ENCODE measurements at regions not wholly inside any gene's neighbourhood (a gene's known extent, or its start where the extent isn't known, plus 50 kb on each side); places are given as distances from the start of the nearest gene placed in this dataset.

DNA sequence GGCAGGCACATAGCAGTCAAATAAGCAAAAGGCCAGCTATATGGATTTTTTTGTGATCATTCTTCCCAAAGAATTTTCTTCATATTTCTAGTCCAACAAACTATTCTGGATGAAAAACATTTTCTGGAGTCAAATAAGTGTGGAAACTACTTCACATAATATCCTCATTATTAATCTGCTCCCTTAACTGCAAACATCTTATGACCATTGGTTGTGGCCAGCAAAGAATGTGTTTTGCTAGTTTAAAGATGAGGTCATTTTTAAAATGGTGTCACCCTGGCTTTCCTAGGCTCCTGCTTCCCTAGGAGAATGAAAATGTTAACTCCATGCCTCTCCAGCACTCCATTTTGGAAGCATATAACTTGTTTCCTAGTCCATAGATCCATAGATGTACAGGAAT is 118.8 kb downstream of the SST start:
- Histone ChIP-seq H3K27ac (ENCODE audit: low read depth, low read length) (no peak overlapping the region), H4K20me1 (ENCODE audit: low read depth, low read length) (no peaks in the 10 kb centered on the region), H3K4me2 (ENCODE audit: low read depth, low read length, poor library complexity, severe bottlenecking) (no peak overlapping the region), H3F3A (ENCODE audit: insufficient read depth) (no peaks in the 10 kb centered on the region), H2AFZ (ENCODE audit: low read depth, low read length, severe bottlenecking) (no peak overlapping the region), H3K79me2 (ENCODE audit: insufficient read depth, low read length) (no peaks in the 10 kb centered on the region), H3K27me3 (ENCODE audit: low read length) (peaks cover 7% of the 10 kb centered on the region; the same call in 1 of the 2 replicates), H3K9ac (ENCODE audit: low read length) (no peak overlapping the region), H3K9me2 (replicated peaks; ENCODE audit: insufficient read depth, low read length) (no peaks in the 10 kb centered on the region), H3K4me3 (ENCODE audit: insufficient read depth, low read length, poor library complexity, severe bottlenecking) (no peak overlapping the region), H3K9me3 (ENCODE audit: insufficient read depth, low read length) (no peaks in the 10 kb centered on the region), H3K36me3 (ENCODE audit: low read length) (no peaks in the 10 kb centered on the region)
- TF ChIP-seq, protein P1, sequence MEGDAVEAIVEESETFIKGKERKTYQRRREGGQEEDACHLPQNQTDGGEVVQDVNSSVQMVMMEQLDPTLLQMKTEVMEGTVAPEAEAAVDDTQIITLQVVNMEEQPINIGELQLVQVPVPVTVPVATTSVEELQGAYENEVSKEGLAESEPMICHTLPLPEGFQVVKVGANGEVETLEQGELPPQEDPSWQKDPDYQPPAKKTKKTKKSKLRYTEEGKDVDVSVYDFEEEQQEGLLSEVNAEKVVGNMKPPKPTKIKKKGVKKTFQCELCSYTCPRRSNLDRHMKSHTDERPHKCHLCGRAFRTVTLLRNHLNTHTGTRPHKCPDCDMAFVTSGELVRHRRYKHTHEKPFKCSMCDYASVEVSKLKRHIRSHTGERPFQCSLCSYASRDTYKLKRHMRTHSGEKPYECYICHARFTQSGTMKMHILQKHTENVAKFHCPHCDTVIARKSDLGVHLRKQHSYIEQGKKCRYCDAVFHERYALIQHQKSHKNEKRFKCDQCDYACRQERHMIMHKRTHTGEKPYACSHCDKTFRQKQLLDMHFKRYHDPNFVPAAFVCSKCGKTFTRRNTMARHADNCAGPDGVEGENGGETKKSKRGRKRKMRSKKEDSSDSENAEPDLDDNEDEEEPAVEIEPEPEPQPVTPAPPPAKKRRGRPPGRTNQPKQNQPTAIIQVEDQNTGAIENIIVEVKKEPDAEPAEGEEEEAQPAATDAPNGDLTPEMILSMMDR (IDR thresholded peaks at IDR 0.05; ENCODE audit: insufficient read depth, low read length, poor library complexity, severe bottlenecking): no peak

DNA sequence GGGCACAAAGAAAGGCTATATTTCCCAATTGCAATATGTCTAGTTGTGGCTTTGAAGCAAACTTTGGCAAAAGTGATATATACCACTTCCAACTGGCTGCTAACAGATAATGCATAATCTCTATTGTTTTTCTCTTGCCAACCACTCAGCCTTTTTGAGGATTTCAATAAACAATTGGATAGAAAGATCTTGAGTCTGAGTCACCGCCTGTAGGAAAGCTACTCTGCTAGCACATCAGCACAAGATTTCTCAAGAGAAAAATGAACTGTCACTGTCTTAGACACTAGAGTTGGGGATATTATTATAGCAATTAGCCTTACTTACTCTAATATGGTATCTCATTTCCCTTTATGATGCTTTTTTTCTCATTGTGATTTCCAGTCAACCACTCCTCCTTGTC is 119.7 kb downstream of the SST start:
- H3K4me3 ChIP-seq (ENCODE audit: insufficient read depth, low read length, poor library complexity, severe bottlenecking): no peak overlapping the region
- no peaks in the 10 kb centered on the region for H3K9me3 ChIP-seq (ENCODE audit: insufficient read depth, low read length)

DNA sequence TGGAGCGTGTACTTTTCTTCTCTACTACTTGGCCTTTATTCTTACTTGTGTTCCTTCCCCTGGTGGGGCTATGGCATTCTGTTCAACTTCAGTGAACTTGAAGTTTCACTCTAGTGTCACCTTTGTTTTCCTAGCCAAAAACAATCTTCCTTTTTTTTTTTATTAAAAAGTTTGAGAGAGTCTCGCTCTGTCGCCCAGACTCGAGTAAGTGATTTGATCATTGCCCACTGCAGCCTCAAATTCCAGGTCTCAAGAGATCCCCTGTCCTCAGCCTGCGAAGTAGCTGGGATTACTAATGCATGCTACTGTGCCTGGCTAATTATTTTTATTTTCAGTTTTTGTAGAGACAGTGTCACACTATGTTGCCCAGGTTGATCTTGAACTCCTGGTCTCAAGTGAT is 124.8 kb downstream of the SST start:
- H3K9me2 ChIP-seq (replicated peaks; ENCODE audit: insufficient read depth, low read length): no peaks in the 10 kb centered on the region
- no peaks in the 10 kb centered on the region for H3K9me3 ChIP-seq (ENCODE audit: insufficient read depth, low read length)
- H3K4me2 ChIP-seq (ENCODE audit: low read depth, low read length, poor library complexity, severe bottlenecking): no peak overlapping the region
- no peak overlapping the region for H3K4me3 ChIP-seq (ENCODE audit: insufficient read depth, low read length, poor library complexity, severe bottlenecking)
- no peak for TF ChIP-seq EZH2phosphoT487 (conservative IDR thresholded peaks at IDR 0.05; ENCODE audit: low read length)
- TF ChIP-seq, protein P1 (IDR thresholded peaks at IDR 0.05; ENCODE audit: insufficient read depth, low read length, poor library complexity, severe bottlenecking): no peak
- no peak overlapping the region for H2AFZ ChIP-seq (ENCODE audit: low read depth, low read length, severe bottlenecking)
- no peak overlapping the region for H3K27ac ChIP-seq (ENCODE audit: low read depth, low read length)
- no peak overlapping the region for H3K9ac ChIP-seq (ENCODE audit: low read length)
- no peaks in the 10 kb centered on the region for H3K79me2 ChIP-seq (ENCODE audit: insufficient read depth, low read length)
- peaks cover 7% of the 10 kb centered on the region; the same call in 1 of the 2 replicates for H3K27me3 ChIP-seq (ENCODE audit: low read length)
- H3F3A ChIP-seq (ENCODE audit: insufficient read depth): no peaks in the 10 kb centered on the region
- H4K20me1 ChIP-seq (ENCODE audit: low read depth, low read length): no peaks in the 10 kb centered on the region
- no peaks in the 10 kb centered on the region for H3K36me3 ChIP-seq (ENCODE audit: low read length)

More for the DNA sequence above, 119.7 kb downstream of the SST start:
- H3K4me2 ChIP-seq (ENCODE audit: low read depth, low read length, poor library complexity, severe bottlenecking): no peak overlapping the region
- TF ChIP-seq, protein P1 (IDR thresholded peaks at IDR 0.05; ENCODE audit: insufficient read depth, low read length, poor library complexity, severe bottlenecking): no peak
- TF ChIP-seq EZH2phosphoT487 (conservative IDR thresholded peaks at IDR 0.05; ENCODE audit: low read length): no peak
- H3K9ac ChIP-seq (ENCODE audit: low read length): no peak overlapping the region
- H3K36me3 ChIP-seq (ENCODE audit: low read length): no peaks in the 10 kb centered on the region
- H2AFZ ChIP-seq (ENCODE audit: low read depth, low read length, severe bottlenecking): no peak overlapping the region
- no peaks in the 10 kb centered on the region for H3F3A ChIP-seq (ENCODE audit: insufficient read depth)
- H3K79me2 ChIP-seq (ENCODE audit: insufficient read depth, low read length): no peaks in the 10 kb centered on the region
- H3K27me3 ChIP-seq (ENCODE audit: low read length): peaks cover 7% of the 10 kb centered on the region; the same call in 1 of the 2 replicates
- no peak overlapping the region for H3K27ac ChIP-seq (ENCODE audit: low read depth, low read length)
- no peaks in the 10 kb centered on the region for H4K20me1 ChIP-seq (ENCODE audit: low read depth, low read length)
- H3K9me2 ChIP-seq (replicated peaks; ENCODE audit: insufficient read depth, low read length): no peaks in the 10 kb centered on the region

Measured in SU-DHL-6 (cell line).